Smooth muscle cell (in vitro differentiated cells): ENCODE measurements at regions not wholly inside any gene's neighbourhood (a gene's known extent, or its start where the extent isn't known, plus 50 kb on each side); places are given as distances from the start of the nearest gene placed in this dataset.

Experiments
- DNase-seq: peaks from one replicate; lab custom pipeline; 2025; ENCODE audit not compliant: unreplicated experiment; lab: John Stamatoyannopoulos, UW
- H2AFZ ChIP-seq: fragments of 200-600 bp; sonication (generic); 2 replicates; pipeline ENCODE4 v1.6.0; 2016; ENCODE audit warnings: antibody characterized with exemption, low read depth, mild to moderate bottlenecking
- H3F3A ChIP-seq: fragments of 200-600 bp; sonication (generic); 2 replicates; pipeline ENCODE4 v1.6.0; 2017; ENCODE audit warnings: antibody characterized with exemption, low read depth
- H3K27ac ChIP-seq: fragments of 200-600 bp; sonication (generic); 2 replicates; pipeline ENCODE4 v1.5.1; 2016; ENCODE audit warnings: low read depth, mild to moderate bottlenecking
- H3K27me3 ChIP-seq: fragments of 200-600 bp; sonication (generic); 2 replicates; pipeline ENCODE4 v1.6.1; 2016; ENCODE audit warnings: low read depth, mild to moderate bottlenecking
- H3K36me3 ChIP-seq: fragments of 200-600 bp; sonication (generic); 2 replicates; pipeline ENCODE4 v1.5.1; 2016; ENCODE audit warnings: low read depth
- H3K4me1 ChIP-seq: fragments of 200-600 bp; sonication (generic); 2 replicates; pipeline ENCODE4 v1.5.1; 2016; ENCODE audit warnings: low read depth
- H3K4me2 ChIP-seq: fragments of 200-600 bp; sonication (generic); 2 replicates; pipeline ENCODE4 v1.6.0; 2016; ENCODE audit warnings: mild to moderate bottlenecking
- H3K4me3 ChIP-seq: fragments of 200-600 bp; sonication (generic); 2 replicates; pipeline ENCODE4 v1.5.1; 2016; ENCODE audit warnings: mild to moderate bottlenecking
- H3K79me2 ChIP-seq: fragments of 200-600 bp; sonication (generic); 2 replicates; pipeline ENCODE4 v1.6.0; 2016; ENCODE audit warnings: low read depth, mild to moderate bottlenecking
- H3K9ac ChIP-seq: fragments of 200-600 bp; sonication (generic); 2 replicates; pipeline ENCODE4 v1.6.0; 2016; ENCODE audit warnings: low read depth
- H3K9me3 ChIP-seq: fragments of 200-600 bp; sonication (generic); replicated peaks from 2 replicates; pipeline ENCODE4 v1.5.1; 2016; ENCODE audit warnings: low read depth
- H4K20me1 ChIP-seq: fragments of 200-600 bp; sonication (generic); 2 replicates; pipeline ENCODE4 v1.6.0; 2016; ENCODE audit warnings: low read depth
- CTCF ChIP-seq: fragments of 200-600 bp; sonication (generic); IDR thresholded peaks from 2 replicates; pipeline ENCODE4 v1.5.1; 2017; ENCODE audit warnings: borderline replicate concordance, mild to moderate bottlenecking, antibody characterized with exemption; ENCODE audit not compliant: insufficient read depth, poor library complexity, severe bottlenecking
- WGBS: methylation state at CpG from one replicate; pipeline ENCODE4 v1.1.7; 2016; ENCODE audit warnings: low lambda C conversion rate; 5-methylcytosine and 5-hydroxymethylcytosine counted together

- Histone ChIP-seq H3K36me3 (no peaks in the 10 kb centered on the region), H3K4me1 (no peaks in the 10 kb centered on the region), H3K4me3 (no peak overlapping the region), H3K4me2 (peak overlapping the region; percentile 38), H3K9ac (no peak overlapping the region), H3F3A (no peaks in the 10 kb centered on the region), H2AFZ (peak overlapping the region; percentile 16), H3K9me3 (no peaks in the 10 kb centered on the region), H3K27me3 (no peaks in the 10 kb centered on the region), H3K79me2 (no peaks in the 10 kb centered on the region), H3K27ac (no peak overlapping the region), H4K20me1 (no peaks in the 10 kb centered on the region)
- no peak for DNase-seq
- WGBS = 53% methylated on average over 25 of the region's 25 CpGs
- TF ChIP-seq CTCF = peak; percentile 42
These were observed 115.8 kb upstream of the ZNF678 start for GRCh38 chr1:227447531-227447990.

GRCh38 chr1:227445746-227446145 is 117.6 kb upstream of the ZNF678 start:
- no peak overlapping the region for H3K4me2 ChIP-seq
- H3K79me2 ChIP-seq = no peaks in the 10 kb centered on the region
- no peak overlapping the region for H3K4me3 ChIP-seq
- DNase-seq = no peak
- no peak overlapping the region for H3K27ac ChIP-seq
- no peaks in the 10 kb centered on the region for H4K20me1 ChIP-seq
- no peak for TF ChIP-seq CTCF
- no peak overlapping the region for H3K9ac ChIP-seq
- 93% methylated on average over 2 of the region's 2 CpGs for WGBS
- no peaks in the 10 kb centered on the region for H3K4me1 ChIP-seq
- no peaks in the 10 kb centered on the region for H3K9me3 ChIP-seq
- H3F3A ChIP-seq = no peaks in the 10 kb centered on the region
- H3K36me3 ChIP-seq = no peaks in the 10 kb centered on the region
- no peaks in the 10 kb centered on the region for H3K27me3 ChIP-seq
- H2AFZ ChIP-seq = no peak overlapping the region

- no peaks in the 10 kb centered on the region for H3K9me3 ChIP-seq
- H2AFZ ChIP-seq = no peak overlapping the region
- no peak overlapping the region for H3K27ac ChIP-seq
- H3K79me2 ChIP-seq = no peaks in the 10 kb centered on the region
- H3K4me1 ChIP-seq = no peaks in the 10 kb centered on the region
- H3K9ac ChIP-seq = no peak overlapping the region
- TF ChIP-seq CTCF = no peak
- no peaks in the 10 kb centered on the region for H4K20me1 ChIP-seq
- no peaks in the 10 kb centered on the region for H3K27me3 ChIP-seq
- H3K4me2 ChIP-seq = no peak overlapping the region
- no peak for DNase-seq
- no peak overlapping the region for H3K4me3 ChIP-seq
- WGBS = 91% methylated on average over 4 of the region's 4 CpGs
- no peaks in the 10 kb centered on the region for H3F3A ChIP-seq
- no peaks in the 10 kb centered on the region for H3K36me3 ChIP-seq
These were observed 118.2 kb upstream of the ZNF678 start for GRCh38 chr1:227445092-227445674.

- Histone ChIP-seq H3F3A (no peaks in the 10 kb centered on the region), H3K9me3 (no peaks in the 10 kb centered on the region), H2AFZ (no peak overlapping the region), H3K36me3 (no peaks in the 10 kb centered on the region), H3K4me1 (no peaks in the 10 kb centered on the region), H3K9ac (no peak overlapping the region), H4K20me1 (no peaks in the 10 kb centered on the region), H3K27ac (no peak overlapping the region), H3K79me2 (no peaks in the 10 kb centered on the region), H3K4me3 (no peak overlapping the region), H3K4me2 (no peak overlapping the region), H3K27me3 (no peaks in the 10 kb centered on the region)
- DNase-seq = no peak
- WGBS = 81% methylated on average over 7 of the region's 7 CpGs
- TF ChIP-seq CTCF = no peak
These were observed 121.9 kb upstream of the CDC42BPA start for GRCh38 chr1:227440182-227440581.
